SW480 (cell line): ENCODE measurements at regions not wholly inside any gene's neighbourhood (a gene's known extent, or its start where the extent isn't known, plus 50 kb on each side); places are given as distances from the start of the nearest gene placed in this dataset.

Experiments used
- DNase-seq: peaks from one replicate; pipeline ENCODE4 v3.0.0-alpha.2; 2016; ENCODE audit warnings: low spot score

- no peak for DNase-seq
Observed at GRCh38 chr5:29697278-29697677, 1496.2 kb upstream of the CDH6 start.

GRCh38 chr5:29672678-29673077 is 1520.8 kb upstream of the CDH6 start:
- DNase-seq: no peak

GRCh38 chr5:29662876-29663275 is 1530.6 kb upstream of the CDH6 start:
- DNase-seq: no peak

GRCh38 chr5:29654954-29655353 is 1538.5 kb upstream of the CDH6 start:
- DNase-seq: no peak

GRCh38 chr5:29649321-29649720 is 1544.2 kb upstream of the CDH6 start:
- no peak for DNase-seq

- no peak for DNase-seq
Observed at GRCh38 chr5:29642601-29643000, 1550.9 kb upstream of the CDH6 start.

GRCh38 chr5:29614206-29614605 is 1579.3 kb upstream of the CDH6 start:
- DNase-seq: no peak

- no peak for DNase-seq
Observed at GRCh38 chr5:29588236-29588635, 1605.2 kb upstream of the CDH6 start.

- no peak for DNase-seq
Observed at GRCh38 chr5:29587832-29588231, 1605.7 kb upstream of the CDH6 start.

- DNase-seq: no peak
Observed at GRCh38 chr5:29568028-29568427, 1625.5 kb upstream of the CDH6 start.

GRCh38 chr5:29561564-29561963 is 1631.9 kb upstream of the CDH6 start:
- DNase-seq: no peak

- no peak for DNase-seq
Observed at GRCh38 chr5:29550523-29550922, 1643.0 kb upstream of the CDH6 start.

- DNase-seq: no peak
Observed at GRCh38 chr5:29548262-29548661, 1645.2 kb upstream of the CDH6 start.

- DNase-seq: no peak
Observed at GRCh38 chr5:29547236-29547865, 1646.1 kb upstream of the CDH6 start.

- no peak for DNase-seq
Observed at GRCh38 chr5:29543501-29543900, 1650.0 kb upstream of the CDH6 start.

- DNase-seq: no peak
Observed at GRCh38 chr5:29524227-29524626, 1669.3 kb upstream of the CDH6 start.

GRCh38 chr5:29518176-29518575 is 1675.3 kb upstream of the CDH6 start:
- no peak for DNase-seq

- DNase-seq: no peak
Observed at GRCh38 chr5:29516224-29516623, 1677.3 kb upstream of the CDH6 start.

GRCh38 chr5:29508131-29508530 is 1685.4 kb upstream of the CDH6 start:
- no peak for DNase-seq

GRCh38 chr5:29504411-29504810 is 1689.1 kb upstream of the CDH6 start:
- no peak for DNase-seq

- no peak for DNase-seq
Observed at GRCh38 chr5:29498860-29499259, 1694.6 kb upstream of the CDH6 start.

- no peak for DNase-seq
Observed at GRCh38 chr5:29498412-29498811, 1695.1 kb upstream of the CDH6 start.

GRCh38 chr5:29485333-29485732 is 1708.2 kb upstream of the CDH6 start:
- no peak for DNase-seq

- no peak for DNase-seq
Observed at GRCh38 chr5:29469581-29469980, 1723.9 kb upstream of the CDH6 start.

GRCh38 chr5:29462241-29462640 is 1731.2 kb upstream of the CDH6 start:
- no peak for DNase-seq
